GM12873 (cell line): ENCODE measurements at regions not wholly inside any gene's neighbourhood (a gene's known extent, or its start where the extent isn't known, plus 50 kb on each side); places are given as distances from the start of the nearest gene placed in this dataset.

Experiments used
- CTCF ChIP-seq: IDR thresholded peaks from 2 replicates; pipeline ENCODE4 v1.5.1; 2012; ENCODE audit warnings: low read depth, mild to moderate bottlenecking, moderate library complexity, low read length, control low read depth; ENCODE audit not compliant: insufficient read depth; ENCODE audit errors: missing control alignments

GRCh38 chr1:88560621-88561020 is 123.5 kb upstream of the PKN2 start:
- no peak for TF ChIP-seq CTCF

DNA sequence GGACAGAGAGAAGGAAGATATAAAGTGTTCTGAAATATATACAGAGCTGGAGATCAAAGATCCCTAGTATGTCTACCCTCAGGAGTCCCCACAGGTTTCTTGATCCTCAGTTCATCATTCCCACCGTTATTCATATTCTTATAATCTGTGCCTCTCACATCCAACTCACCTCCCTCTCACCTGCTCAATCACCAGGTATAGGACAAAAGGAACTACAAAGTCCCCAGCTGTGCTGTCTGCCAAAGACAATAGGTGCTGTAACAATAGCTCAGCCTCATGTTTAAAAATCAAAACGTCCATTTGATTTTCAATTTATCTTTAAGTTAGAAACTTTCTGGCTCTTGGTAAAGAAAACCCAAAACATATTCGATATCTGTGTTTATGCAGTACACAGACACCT is 121.1 kb upstream of the PKN2 start:
- TF ChIP-seq CTCF, result no peak

DNA sequence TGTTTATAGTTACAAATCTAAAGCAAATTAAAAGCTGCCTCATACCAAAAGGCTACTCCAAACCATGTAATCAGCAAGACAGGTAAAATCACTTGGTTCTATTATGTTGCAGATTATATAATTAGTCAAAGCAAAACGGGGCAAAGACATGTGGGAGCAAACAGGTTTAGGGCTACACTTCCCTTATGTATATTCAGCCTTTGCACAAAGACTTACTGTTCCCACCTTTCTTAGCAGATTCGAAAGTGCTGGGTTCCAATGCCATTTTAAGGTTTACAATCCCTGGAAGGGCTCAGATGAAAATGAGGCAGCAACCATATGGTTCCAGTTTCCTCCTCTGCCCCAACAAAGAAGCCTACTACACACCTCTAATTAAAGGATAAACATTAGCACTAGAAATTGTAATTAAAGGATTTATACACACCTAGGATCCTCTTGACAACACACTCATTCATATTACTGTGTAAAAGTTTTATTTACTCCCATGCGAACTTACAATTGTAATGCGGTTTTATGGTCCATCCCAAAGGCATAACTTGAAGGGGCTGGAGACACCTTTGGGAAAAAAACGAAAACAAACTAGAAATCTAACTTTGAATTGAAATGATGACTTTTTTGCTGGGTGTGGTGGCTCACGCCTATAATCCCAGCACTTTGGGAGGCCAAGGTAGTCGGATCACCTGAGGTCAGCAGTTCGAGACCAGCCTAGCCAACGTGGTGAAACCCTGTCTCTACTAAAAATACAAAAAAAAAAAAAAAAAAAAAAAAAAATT is 117.3 kb upstream of the PKN2 start:
- no peak for TF ChIP-seq CTCF

GRCh38 chr1:88571506-88571905 is 112.6 kb upstream of the PKN2 start:
- TF ChIP-seq CTCF, result no peak

DNA sequence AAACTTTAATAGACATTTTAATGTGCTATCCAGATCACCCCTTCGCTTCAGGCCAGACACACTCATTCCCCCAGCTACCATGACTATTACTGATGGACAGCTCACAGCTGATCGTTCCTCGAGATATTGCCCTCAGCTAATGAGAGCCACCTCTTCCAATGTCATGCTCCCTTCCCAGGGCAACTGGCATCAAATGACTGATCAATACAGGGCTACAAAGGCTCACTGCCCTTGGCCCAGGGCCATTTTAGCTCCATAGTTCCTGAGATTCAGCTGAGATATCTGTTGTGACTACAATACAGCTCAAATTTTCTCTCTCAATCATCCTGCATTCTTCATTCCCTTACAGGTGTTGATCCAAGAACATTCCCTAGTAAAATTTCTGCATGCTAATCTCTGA is 104.5 kb upstream of the PKN2 start:
- no peak for TF ChIP-seq CTCF

- no peak for TF ChIP-seq CTCF
These were observed 102.4 kb upstream of the PKN2 start for GRCh38 chr1:88581703-88582102.

DNA sequence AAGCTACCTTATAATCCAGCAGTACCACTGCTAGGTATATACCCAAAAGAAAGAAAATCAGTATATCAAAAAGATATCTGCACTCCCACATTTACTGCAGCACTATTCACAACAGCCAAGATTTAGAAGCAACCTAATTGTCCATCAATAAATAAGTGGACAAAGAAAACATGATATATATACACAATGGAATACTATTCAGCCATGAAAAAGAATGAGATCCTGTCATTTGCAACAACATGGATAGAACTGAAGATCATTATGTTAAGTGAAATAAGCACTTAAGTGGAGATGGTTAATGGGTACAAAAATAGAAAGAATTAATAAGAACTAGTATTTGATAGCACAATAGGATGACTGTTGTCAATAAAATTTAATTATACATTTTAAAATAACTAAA is 90.7 kb upstream of the PKN2 start:
- TF ChIP-seq CTCF, result no peak
